Fibroblast of mammary gland (primary cell): ENCODE measurements at regions not wholly inside any gene's neighbourhood (a gene's known extent, or its start where the extent isn't known, plus 50 kb on each side); places are given as distances from the start of the nearest gene placed in this dataset.

Source experiments
- DNase-seq: peaks from one replicate; pipeline ENCODE4 v3.0.0-alpha.2; 2010; ENCODE audit warnings: low read depth
- H3K4me3 ChIP-seq: 2 replicates; pipeline ENCODE4 v1.5.1; 2011; ENCODE audit warnings: low read depth, mild to moderate bottlenecking, low read length, moderate library complexity; ENCODE audit not compliant: control insufficient read depth
- TF ChIP-seq, protein P1 (sequence below): conservative IDR thresholded peaks from 2 replicates; pipeline ENCODE4 v1.5.1; 2011; ENCODE audit warnings: low read depth, low read length, inconsistent platforms; ENCODE audit not compliant: control insufficient read depth, insufficient read depth

DNA sequence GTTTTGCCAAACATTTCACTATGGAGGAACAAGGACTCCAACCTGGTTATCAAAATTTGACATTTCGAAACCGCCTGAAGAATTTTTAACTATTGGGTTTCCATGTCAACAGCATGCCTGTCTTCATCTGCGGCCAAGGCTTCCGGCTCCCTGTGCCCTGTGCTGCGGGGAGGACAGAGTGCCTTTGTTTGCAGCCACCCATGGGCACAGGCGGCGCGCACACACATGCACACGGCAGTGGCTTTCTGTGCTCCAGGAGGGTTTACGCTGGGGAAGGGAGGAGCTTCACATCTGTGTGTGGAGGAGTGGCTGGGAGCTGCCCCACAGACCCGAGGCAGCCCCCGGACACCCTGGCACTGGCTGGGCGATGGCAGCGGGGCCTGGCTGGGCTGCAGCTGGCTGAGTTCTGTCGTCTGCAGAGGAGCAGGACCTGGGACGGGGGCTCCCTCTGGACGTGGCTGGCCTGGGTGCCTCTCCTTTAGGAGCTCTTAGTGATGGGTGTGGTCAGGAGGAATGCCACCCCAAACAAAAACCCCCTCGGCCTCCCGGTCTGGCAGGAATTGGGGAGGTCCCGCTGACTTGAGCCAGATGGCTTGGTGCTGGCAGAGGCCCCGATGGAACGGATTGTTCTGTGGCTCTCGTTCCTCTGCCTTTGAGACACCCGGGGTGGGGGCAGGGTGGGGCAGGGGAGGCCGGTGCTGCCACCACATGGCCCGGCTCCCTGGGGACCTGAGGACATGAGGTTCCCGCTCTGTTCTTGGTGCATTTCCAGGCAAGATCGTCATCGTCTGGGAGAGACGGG is 1290.9 kb downstream of the BRD1 start:
- TF ChIP-seq, protein P1, sequence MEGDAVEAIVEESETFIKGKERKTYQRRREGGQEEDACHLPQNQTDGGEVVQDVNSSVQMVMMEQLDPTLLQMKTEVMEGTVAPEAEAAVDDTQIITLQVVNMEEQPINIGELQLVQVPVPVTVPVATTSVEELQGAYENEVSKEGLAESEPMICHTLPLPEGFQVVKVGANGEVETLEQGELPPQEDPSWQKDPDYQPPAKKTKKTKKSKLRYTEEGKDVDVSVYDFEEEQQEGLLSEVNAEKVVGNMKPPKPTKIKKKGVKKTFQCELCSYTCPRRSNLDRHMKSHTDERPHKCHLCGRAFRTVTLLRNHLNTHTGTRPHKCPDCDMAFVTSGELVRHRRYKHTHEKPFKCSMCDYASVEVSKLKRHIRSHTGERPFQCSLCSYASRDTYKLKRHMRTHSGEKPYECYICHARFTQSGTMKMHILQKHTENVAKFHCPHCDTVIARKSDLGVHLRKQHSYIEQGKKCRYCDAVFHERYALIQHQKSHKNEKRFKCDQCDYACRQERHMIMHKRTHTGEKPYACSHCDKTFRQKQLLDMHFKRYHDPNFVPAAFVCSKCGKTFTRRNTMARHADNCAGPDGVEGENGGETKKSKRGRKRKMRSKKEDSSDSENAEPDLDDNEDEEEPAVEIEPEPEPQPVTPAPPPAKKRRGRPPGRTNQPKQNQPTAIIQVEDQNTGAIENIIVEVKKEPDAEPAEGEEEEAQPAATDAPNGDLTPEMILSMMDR, result no peak
- DNase-seq, result no peak
- no peak overlapping the region for H3K4me3 ChIP-seq

DNA sequence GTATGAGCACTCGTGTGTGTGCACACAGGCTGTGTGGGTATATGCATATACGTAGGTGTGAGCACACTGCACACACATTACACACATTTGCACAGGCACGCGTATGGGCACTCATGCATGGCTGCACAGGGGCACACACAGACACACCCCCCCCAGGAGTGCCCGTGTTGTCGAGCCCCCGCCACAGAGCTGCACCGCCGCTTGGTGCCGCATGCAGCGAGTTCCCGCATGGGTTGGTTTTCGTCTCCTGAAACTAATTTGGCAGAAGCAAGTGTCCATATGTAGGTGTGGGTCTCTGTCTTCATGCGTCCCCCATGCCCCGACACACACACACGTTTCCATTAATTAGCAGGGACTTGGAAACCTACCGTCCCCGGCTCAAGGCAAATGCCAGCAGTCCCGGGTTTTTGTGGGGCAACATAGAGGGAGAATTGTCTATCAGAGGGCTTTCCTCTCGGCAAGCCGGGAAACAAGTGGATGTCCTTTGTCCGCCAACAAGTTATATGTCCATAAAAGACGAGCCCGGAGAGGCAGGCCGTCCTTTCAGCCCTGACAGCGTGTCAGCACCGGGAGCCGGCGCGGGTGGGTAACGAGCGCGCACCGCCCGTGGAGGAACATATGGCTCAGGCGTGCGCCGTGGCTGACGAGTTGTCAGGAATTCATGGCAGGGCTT is 1291.7 kb downstream of the BRD1 start:
- no peak overlapping the region for H3K4me3 ChIP-seq
- TF ChIP-seq, protein P1, result no peak
- no peak for DNase-seq

- TF ChIP-seq, protein P1, result no peak
- no peak for DNase-seq
- H3K4me3 ChIP-seq, result no peak overlapping the region
Observed at GRCh38 chr22:48534395-48534958, 1293.2 kb downstream of the BRD1 start.

DNA sequence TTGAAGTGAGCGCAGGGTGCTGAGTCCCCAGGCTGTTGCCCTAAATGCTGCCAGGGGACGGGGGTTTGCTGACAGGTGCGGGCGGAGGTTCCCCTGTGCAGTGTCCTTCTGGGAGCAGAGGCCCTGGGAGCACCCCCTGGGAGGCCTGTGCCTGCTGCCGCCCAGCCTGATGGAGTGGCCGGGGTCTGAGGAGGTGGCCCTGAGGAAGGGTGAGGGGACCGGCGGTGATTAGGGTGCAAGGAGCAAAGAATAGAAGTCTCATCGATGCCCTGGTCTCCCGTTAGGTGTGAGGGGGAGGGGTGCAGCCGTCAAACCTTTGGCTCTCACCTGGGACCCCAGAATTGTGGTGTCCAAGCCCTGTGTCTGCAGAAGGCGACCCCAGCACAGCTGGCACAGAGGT is 1294.7 kb downstream of the BRD1 start:
- DNase-seq, result no peak
- H3K4me3 ChIP-seq, result no peak overlapping the region
- TF ChIP-seq, protein P1, result no peak

DNA sequence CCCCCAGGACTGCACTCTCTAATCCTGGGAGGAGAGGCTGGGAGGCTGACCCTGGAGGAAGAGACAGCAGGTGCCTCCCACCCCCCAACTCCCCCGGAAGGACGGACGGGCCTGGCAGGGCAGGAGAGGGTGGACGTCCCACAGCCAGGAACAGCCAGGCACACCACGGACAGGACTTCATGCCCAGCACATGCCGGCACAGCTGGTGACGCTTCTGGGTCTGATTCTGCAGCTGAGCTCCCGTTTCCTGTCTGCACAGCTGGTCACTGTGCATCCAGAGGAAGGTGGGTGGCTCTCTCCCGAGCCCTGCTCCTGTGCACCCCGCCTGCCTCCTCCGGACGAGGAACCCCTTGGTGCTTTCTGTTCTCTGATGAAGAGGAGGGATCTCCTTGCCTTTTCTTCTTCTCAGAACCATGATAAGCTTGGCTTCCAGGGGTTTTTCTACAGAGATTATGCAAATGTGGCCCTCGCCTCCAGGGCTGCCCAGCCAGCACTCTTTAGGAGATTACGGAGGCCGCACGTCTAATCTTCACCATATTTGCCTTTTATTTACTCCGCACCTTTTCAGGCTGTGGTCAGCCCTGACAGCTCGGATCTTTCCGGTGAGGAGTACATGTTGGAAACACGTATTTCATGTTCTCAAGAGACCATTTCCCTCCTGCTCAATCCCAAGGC is 1295.8 kb downstream of the BRD1 start:
- DNase-seq, result no peak
- TF ChIP-seq, protein P1, result no peak

GRCh38 chr22:48531108-48531507 is 1296.6 kb downstream of the BRD1 start:
- DNase-seq, result no peak
- no peak overlapping the region for H3K4me3 ChIP-seq
- TF ChIP-seq, protein P1, result no peak

More for the DNA sequence above, 1295.8 kb downstream of the BRD1 start:
- no peak overlapping the region for H3K4me3 ChIP-seq
